ENCODE measurements at regions not wholly inside any gene's neighbourhood (a gene's known extent, or its start where the extent isn't known, plus 50 kb on each side); places are given as distances from the start of the nearest gene placed in this dataset.

GRCh38 chr13:74620711-74621110 is 486.5 kb upstream of the KLF12 start:
- TF ChIP-seq CTCF (optimal IDR thresholded peaks at IDR 0.05 in 1 of 3, IDR thresholded peaks at IDR 0.05 in 1 of 3, conservative IDR thresholded peaks at IDR 0.05 in 1 of 3; ENCODE audit: extremely low read depth in 1 of 3, insufficient read depth in 2 of 3, low read length in 3 of 3) (no peak), EZH2 (IDR thresholded peaks at IDR 0.05; ENCODE audit: low read length) (no peak)
